ENCODE measurements at regions not wholly inside any gene's neighbourhood (a gene's known extent, or its start where the extent isn't known, plus 50 kb on each side); places are given as distances from the start of the nearest gene placed in this dataset.

- intact Hi-C loops (cut with micrococcal nuclease; ENCODE audit: unreplicated experiment), result no loop called here
- Mint-ChIP-seq H3K27ac (ENCODE audit: unreplicated experiment) (no peak overlapping the region), H3K27me3 (ENCODE audit: unreplicated experiment) (no peaks in the 10 kb centered on the region), H3K36me3 (ENCODE audit: insufficient read depth, unreplicated experiment) (no peaks in the 10 kb centered on the region), H3K4me1 (ENCODE audit: low read depth, unreplicated experiment) (no peaks in the 10 kb centered on the region), H3K4me3 (ENCODE audit: low read depth, unreplicated experiment) (no peak overlapping the region), H3K9me3 (ENCODE audit: low read depth, unreplicated experiment) (no peaks in the 10 kb centered on the region)
- DNase-seq, result no peak
- BruUV-seq (replicated peaks), result no TSS peak
- TF ChIP-seq CTCF (IDR thresholded peaks at IDR 0.05; ENCODE audit: unreplicated experiment), result no peak
- CTCF ChIA-PET, result no interaction called here
Measured at GRCh38 chr4:114400531-114400930, 198.1 kb upstream of the UGT8 start.

- H3K36me3 Mint-ChIP-seq (ENCODE audit: insufficient read depth, unreplicated experiment), result no peaks in the 10 kb centered on the region
- no TSS peak for BruUV-seq (replicated peaks)
- H3K27me3 Mint-ChIP-seq (ENCODE audit: unreplicated experiment), result no peaks in the 10 kb centered on the region
- no peaks in the 10 kb centered on the region for H3K4me1 Mint-ChIP-seq (ENCODE audit: low read depth, unreplicated experiment)
- no peak for TF ChIP-seq CTCF (IDR thresholded peaks at IDR 0.05; ENCODE audit: unreplicated experiment)
- H3K27ac Mint-ChIP-seq (ENCODE audit: unreplicated experiment), result no peak overlapping the region
- H3K4me3 Mint-ChIP-seq (ENCODE audit: low read depth, unreplicated experiment), result no peak overlapping the region
- no peaks in the 10 kb centered on the region for H3K9me3 Mint-ChIP-seq (ENCODE audit: low read depth, unreplicated experiment)
- DNase-seq, result no peak
- intact Hi-C loops (cut with micrococcal nuclease; ENCODE audit: unreplicated experiment), result no loop called here
- CTCF ChIA-PET, result no interaction called here
Measured at GRCh38 chr4:114401483-114401882, 197.1 kb upstream of the UGT8 start.

- H3K4me1 Mint-ChIP-seq (ENCODE audit: low read depth, unreplicated experiment), result peaks cover 9% of the 10 kb centered on the region
- CTCF ChIA-PET, result interaction anchor here (0.8 kb wide), 1 partner anchor 242 kb away, joined by 5 read pairs; no protein-coding TSS in a partner anchor
- H3K36me3 Mint-ChIP-seq (ENCODE audit: insufficient read depth, unreplicated experiment), result no peaks in the 10 kb centered on the region
- no peaks in the 10 kb centered on the region for H3K27me3 Mint-ChIP-seq (ENCODE audit: unreplicated experiment)
- peaks cover 2% of the 10 kb centered on the region for H3K9me3 Mint-ChIP-seq (ENCODE audit: low read depth, unreplicated experiment)
- no TSS peak for BruUV-seq (replicated peaks)
- H3K27ac Mint-ChIP-seq (ENCODE audit: unreplicated experiment), result no peak overlapping the region
- no peak for TF ChIP-seq CTCF (IDR thresholded peaks at IDR 0.05; ENCODE audit: unreplicated experiment)
- intact Hi-C loops (cut with micrococcal nuclease; ENCODE audit: unreplicated experiment), result loop anchor here (1.0 kb wide), 2 partner anchors 242 to 277 kb away; no protein-coding TSS in a partner anchor
- H3K4me3 Mint-ChIP-seq (ENCODE audit: low read depth, unreplicated experiment), result no peak overlapping the region
- no peak for DNase-seq
Measured at GRCh38 chr4:114417214-114417613, 181.4 kb upstream of the UGT8 start.

GRCh38 chr4:114420069-114420468, 178.5 kb upstream of the UGT8 start:
- H3K4me1 Mint-ChIP-seq (ENCODE audit: low read depth, unreplicated experiment), result peaks cover 9% of the 10 kb centered on the region
- no peaks in the 10 kb centered on the region for H3K9me3 Mint-ChIP-seq (ENCODE audit: low read depth, unreplicated experiment)
- no TSS peak for BruUV-seq (replicated peaks)
- no peak for TF ChIP-seq CTCF (IDR thresholded peaks at IDR 0.05; ENCODE audit: unreplicated experiment)
- H3K27ac Mint-ChIP-seq (ENCODE audit: unreplicated experiment), result no peak overlapping the region
- no peak for DNase-seq
- CTCF ChIA-PET, result no interaction called here
- H3K36me3 Mint-ChIP-seq (ENCODE audit: insufficient read depth, unreplicated experiment), result no peaks in the 10 kb centered on the region
- intact Hi-C loops (cut with micrococcal nuclease; ENCODE audit: unreplicated experiment), result no loop called here
- no peaks in the 10 kb centered on the region for H3K27me3 Mint-ChIP-seq (ENCODE audit: unreplicated experiment)
- no peak overlapping the region for H3K4me3 Mint-ChIP-seq (ENCODE audit: low read depth, unreplicated experiment)

All from Calu3 (cell line).